Osteoblast (primary cell): ENCODE measurements at regions not wholly inside any gene's neighbourhood (a gene's known extent, or its start where the extent isn't known, plus 50 kb on each side); places are given as distances from the start of the nearest gene placed in this dataset.

Experiments used
- DNase-seq: peaks from one replicate; pipeline ENCODE4 v3.0.0; 2011; ENCODE audit warnings: low spot score, mixed read lengths; ENCODE audit not compliant: insufficient read length; ENCODE audit errors: missing footprints
- H2AFZ ChIP-seq: 2 replicates; pipeline ENCODE4 v1.6.0; 2011; ENCODE audit warnings: mild to moderate bottlenecking, low read length
- H3K27ac ChIP-seq: 2 replicates; pipeline ENCODE4 v1.5.1; 2011; ENCODE audit warnings: mild to moderate bottlenecking, low read depth, low read length, moderate library complexity
- H3K27me3 ChIP-seq: 2 replicates; pipeline ENCODE4 v1.6.0; 2012; ENCODE audit warnings: mild to moderate bottlenecking, control low read depth, inconsistent platforms, low read length, moderate library complexity; ENCODE audit not compliant: insufficient read depth
- H3K36me3 ChIP-seq: 2 replicates; pipeline ENCODE4 v1.5.1; 2011; ENCODE audit warnings: mild to moderate bottlenecking, low read length, control low read depth, moderate library complexity; ENCODE audit not compliant: insufficient read depth
- H3K4me1 ChIP-seq: 2 replicates; pipeline ENCODE4 v1.5.1; 2011; ENCODE audit warnings: mild to moderate bottlenecking, low read length, control low read depth, moderate library complexity; ENCODE audit not compliant: insufficient read depth
- H3K4me2 ChIP-seq: 2 replicates; pipeline ENCODE4 v1.6.0; 2011; ENCODE audit warnings: mild to moderate bottlenecking, low read length; ENCODE audit not compliant: insufficient read depth
- H3K4me3 ChIP-seq: fragments of 200-600 bp; sonication (generic); 3 replicates; pipeline ENCODE4 v1.5.1; 2012; ENCODE audit warnings: mild to moderate bottlenecking, low read length, inconsistent platforms; ENCODE audit not compliant: insufficient read depth
- H3K79me2 ChIP-seq: 2 replicates; pipeline ENCODE4 v1.6.0; 2012; ENCODE audit warnings: mild to moderate bottlenecking, low read length, control low read depth, inconsistent platforms; ENCODE audit not compliant: insufficient read depth
- H3K9me3 ChIP-seq: 2 replicates; pipeline ENCODE4 v1.5.1; 2011; ENCODE audit warnings: low read depth, low read length, control low read depth
- H4K20me1 ChIP-seq: 2 replicates; pipeline ENCODE4 v1.6.0; 2012; ENCODE audit warnings: mild to moderate bottlenecking, low read length, control low read depth; ENCODE audit not compliant: insufficient read depth
- TF ChIP-seq, protein P1 (sequence below): IDR thresholded peaks from 2 replicates; pipeline ENCODE4 v1.5.1; 2011; ENCODE audit warnings: mild to moderate bottlenecking, low read depth, low read length, moderate library complexity; ENCODE audit errors: extremely low read depth

DNA sequence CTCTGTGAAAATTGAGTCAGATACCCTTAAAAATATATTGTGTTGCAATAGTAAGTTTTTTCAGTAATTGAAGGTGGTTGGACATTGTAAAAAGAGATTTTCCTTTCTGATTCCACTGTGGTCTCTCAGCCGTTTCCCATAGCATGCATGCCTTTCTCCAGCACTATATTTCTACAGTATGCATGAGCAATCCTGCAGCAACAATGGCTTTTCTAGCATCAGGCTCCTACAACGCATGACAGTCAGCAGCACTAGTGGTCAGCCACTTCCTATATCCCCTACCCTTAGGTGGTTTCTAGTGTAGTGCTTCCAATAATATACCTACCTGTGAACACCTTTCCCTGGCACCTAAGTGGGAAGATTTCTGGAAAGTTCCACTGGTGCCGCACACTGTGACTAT, 55.4 kb upstream of the SNRPN start:
- Histone ChIP-seq H3K4me3 (no peak overlapping the region), H3K9me3 (peaks cover 8% of the 10 kb centered on the region), H3K79me2 (no peaks in the 10 kb centered on the region), H2AFZ (no peak overlapping the region), H3K27ac (no peak overlapping the region), H3K4me1 (no peaks in the 10 kb centered on the region), H3K36me3 (no peaks in the 10 kb centered on the region), H3K27me3 (no peaks in the 10 kb centered on the region), H3K4me2 (no peak overlapping the region), H4K20me1 (no peaks in the 10 kb centered on the region)
- no peak for DNase-seq
- TF ChIP-seq, protein P1, sequence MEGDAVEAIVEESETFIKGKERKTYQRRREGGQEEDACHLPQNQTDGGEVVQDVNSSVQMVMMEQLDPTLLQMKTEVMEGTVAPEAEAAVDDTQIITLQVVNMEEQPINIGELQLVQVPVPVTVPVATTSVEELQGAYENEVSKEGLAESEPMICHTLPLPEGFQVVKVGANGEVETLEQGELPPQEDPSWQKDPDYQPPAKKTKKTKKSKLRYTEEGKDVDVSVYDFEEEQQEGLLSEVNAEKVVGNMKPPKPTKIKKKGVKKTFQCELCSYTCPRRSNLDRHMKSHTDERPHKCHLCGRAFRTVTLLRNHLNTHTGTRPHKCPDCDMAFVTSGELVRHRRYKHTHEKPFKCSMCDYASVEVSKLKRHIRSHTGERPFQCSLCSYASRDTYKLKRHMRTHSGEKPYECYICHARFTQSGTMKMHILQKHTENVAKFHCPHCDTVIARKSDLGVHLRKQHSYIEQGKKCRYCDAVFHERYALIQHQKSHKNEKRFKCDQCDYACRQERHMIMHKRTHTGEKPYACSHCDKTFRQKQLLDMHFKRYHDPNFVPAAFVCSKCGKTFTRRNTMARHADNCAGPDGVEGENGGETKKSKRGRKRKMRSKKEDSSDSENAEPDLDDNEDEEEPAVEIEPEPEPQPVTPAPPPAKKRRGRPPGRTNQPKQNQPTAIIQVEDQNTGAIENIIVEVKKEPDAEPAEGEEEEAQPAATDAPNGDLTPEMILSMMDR: no peak

DNA sequence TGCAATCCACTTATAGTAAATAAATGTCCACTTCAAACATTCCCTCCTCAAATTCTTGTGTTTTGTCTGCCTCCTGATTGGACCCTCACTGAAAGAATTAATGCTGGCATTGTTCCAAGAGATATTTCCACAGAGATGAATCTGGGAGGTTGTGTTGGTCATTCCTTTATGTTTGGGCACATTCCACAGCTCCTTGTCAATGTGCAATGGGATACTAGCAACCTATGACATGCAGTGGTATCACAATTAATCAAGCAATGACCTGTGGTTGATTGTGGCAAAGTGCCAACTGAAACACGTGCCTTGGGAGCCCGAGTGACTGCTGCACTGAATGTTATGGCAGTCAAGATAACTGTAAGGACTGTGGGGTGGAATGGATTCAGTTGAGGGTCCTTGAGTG, 55.0 kb upstream of the SNRPN start:
- Histone ChIP-seq H3K9me3 (peaks cover 8% of the 10 kb centered on the region), H3K4me3 (no peak overlapping the region), H3K27me3 (no peaks in the 10 kb centered on the region), H3K36me3 (no peaks in the 10 kb centered on the region), H3K4me1 (no peaks in the 10 kb centered on the region), H3K4me2 (no peak overlapping the region), H3K79me2 (no peaks in the 10 kb centered on the region), H3K27ac (no peak overlapping the region), H4K20me1 (no peaks in the 10 kb centered on the region), H2AFZ (no peak overlapping the region)
- no peak for DNase-seq
- TF ChIP-seq, protein P1: no peak

DNA sequence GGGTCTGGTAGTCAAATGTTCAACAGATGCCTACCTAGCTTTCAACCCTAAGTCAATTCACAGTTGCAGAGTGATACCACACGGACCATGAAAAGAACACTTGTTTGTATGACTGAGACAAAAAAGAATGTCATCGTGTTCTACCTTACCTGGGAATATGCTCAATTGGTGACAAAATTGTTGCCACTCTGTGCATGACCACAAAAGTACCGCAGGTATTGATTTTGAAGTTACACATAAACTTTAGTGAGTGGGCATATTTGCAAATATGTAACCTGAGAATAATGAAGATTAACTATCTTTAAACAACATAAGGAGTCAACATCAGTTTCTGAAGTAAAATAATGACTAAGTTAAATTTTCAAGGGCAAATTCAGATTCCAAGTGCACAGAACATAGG, 53.4 kb upstream of the SNRPN start:
- no peaks in the 10 kb centered on the region for H3K36me3 ChIP-seq
- peaks cover 8% of the 10 kb centered on the region for H3K9me3 ChIP-seq
- no peak overlapping the region for H2AFZ ChIP-seq
- no peak overlapping the region for H3K27ac ChIP-seq
- H3K4me3 ChIP-seq: no peak overlapping the region
- TF ChIP-seq, protein P1: no peak
- H3K4me1 ChIP-seq: no peaks in the 10 kb centered on the region
- DNase-seq: no peak
- no peak overlapping the region for H3K4me2 ChIP-seq
- H4K20me1 ChIP-seq: no peaks in the 10 kb centered on the region
- no peaks in the 10 kb centered on the region for H3K27me3 ChIP-seq
- H3K79me2 ChIP-seq: no peaks in the 10 kb centered on the region
